ENCODE measurements at regions not wholly inside any gene's neighbourhood (a gene's known extent, or its start where the extent isn't known, plus 50 kb on each side); places are given as distances from the start of the nearest gene placed in this dataset.

- intact Hi-C loops (cut with DNase I; ENCODE audit: low total_unique reads) = no loop called here
- DNase-seq (ENCODE audit: low spot score in 2 of 2) = no peak
- H3K9me3 ChIP-seq = no peaks in the 10 kb centered on the region
- TF ChIP-seq CTCF (IDR thresholded peaks at IDR 0.05) (no peak), POLR2A (IDR thresholded peaks at IDR 0.05) (no peak), POLR2AphosphoS5 (IDR thresholded peaks at IDR 0.05) (no peak)
- H3K4me1 ChIP-seq = no peaks in the 10 kb centered on the region
- no peaks in the 10 kb centered on the region for H3K36me3 ChIP-seq
- no peaks in the 10 kb centered on the region for H3K27me3 ChIP-seq
- H3K4me3 ChIP-seq = no peak overlapping the region
- no peak overlapping the region for H3K27ac ChIP-seq
Measured at GRCh38 chr10:60994128-60994527, 50.1 kb upstream of the RHOBTB1 start.

Data from breast epithelium (tissue), 4 donors.